ENCODE measurements at regions not wholly inside any gene's neighbourhood (a gene's known extent, or its start where the extent isn't known, plus 50 kb on each side); places are given as distances from the start of the nearest gene placed in this dataset.

- Histone ChIP-seq H3K27ac (no peak overlapping the region), H3K4me3 (no peak overlapping the region)
- no peak for DNase-seq (ENCODE audit: low spot score)
- no peak for TF ChIP-seq CTCF (IDR thresholded peaks at IDR 0.05)
Observed at GRCh38 chr10:58106211-58107035, 161.3 kb downstream of the IPMK start.

GRCh38 chr10:58104351-58104751, 163.3 kb downstream of the IPMK start:
- H3K4me3 ChIP-seq: no peak overlapping the region
- DNase-seq (ENCODE audit: low spot score): no peak
- H3K27ac ChIP-seq: no peak overlapping the region
- TF ChIP-seq CTCF (IDR thresholded peaks at IDR 0.05): no peak

- no peak for TF ChIP-seq CTCF (IDR thresholded peaks at IDR 0.05)
- Histone ChIP-seq H3K4me3 (no peak overlapping the region), H3K27ac (no peak overlapping the region)
- DNase-seq (ENCODE audit: low spot score): no peak
Observed at GRCh38 chr10:58102897-58103296, 164.8 kb downstream of the IPMK start.

GRCh38 chr10:58101682-58102081, 166.0 kb downstream of the IPMK start:
- H3K4me3 ChIP-seq: no peak overlapping the region
- no peak for TF ChIP-seq CTCF (IDR thresholded peaks at IDR 0.05)
- H3K27ac ChIP-seq: no peak overlapping the region
- DNase-seq (ENCODE audit: low spot score): no peak

- DNase-seq (ENCODE audit: low spot score): no peak
- Histone ChIP-seq H3K27ac (no peak overlapping the region), H3K4me3 (no peak overlapping the region)
- TF ChIP-seq CTCF (IDR thresholded peaks at IDR 0.05): no peak
Observed at GRCh38 chr10:58094985-58095718, 172.5 kb downstream of the IPMK start.

- Histone ChIP-seq H3K4me3 (no peak overlapping the region), H3K27ac (no peak overlapping the region)
- TF ChIP-seq CTCF (IDR thresholded peaks at IDR 0.05): no peak
- DNase-seq (ENCODE audit: low spot score): no peak
Observed at GRCh38 chr10:58091886-58092285, 175.8 kb downstream of the IPMK start.

GRCh38 chr10:58089739-58090138, 178.0 kb downstream of the IPMK start:
- Histone ChIP-seq H3K27ac (no peak overlapping the region), H3K4me3 (no peak overlapping the region)
- no peak for TF ChIP-seq CTCF (IDR thresholded peaks at IDR 0.05)
- DNase-seq (ENCODE audit: low spot score): no peak

Data from coronary artery (tissue), 2 donors.